Gastroesophageal sphincter (tissue), 4 donors: ENCODE measurements at regions not wholly inside any gene's neighbourhood (a gene's known extent, or its start where the extent isn't known, plus 50 kb on each side); places are given as distances from the start of the nearest gene placed in this dataset.

Experiments used
- ATAC-seq: fragments of 150-250 bp; one replicate; pipeline ENCODE4 v1.9.1; 2016; ENCODE audit warnings: mild to moderate bottlenecking, moderate library complexity
- H3K27ac ChIP-seq, 4 donors: fragments of 200-600 bp; sonication (generic) in 3 of 4; 1 replicate in 3 of 4; 2 replicates in 1 of 4; pipeline ENCODE4 v1.5.1; 2016 to 2019
- H3K27me3 ChIP-seq: fragments of 200-600 bp; sonication (generic); one replicate; pipeline ENCODE4 v1.5.1; 2019
- H3K36me3 ChIP-seq, 2 donors: fragments of 200-600 bp; sonication (generic); one replicate each; pipeline ENCODE4 v1.5.1; 2019; ENCODE audit warnings: control low read depth in 1 of 2
- H3K4me1 ChIP-seq, 3 donors: fragments of 200-600 bp; sonication (generic); 1 replicate in 2 of 3; 2 replicates in 1 of 3; pipeline ENCODE4 v1.5.1; 2016 to 2019; ENCODE audit warnings: control low read depth in 2 of 3
- H3K4me3 ChIP-seq, 2 donors: fragments of 200-600 bp; sonication (generic); one replicate each; pipeline ENCODE4 v1.5.1; 2019; ENCODE audit warnings: mild to moderate bottlenecking in 1 of 2, moderate library complexity in 1 of 2
- H3K9me3 ChIP-seq, 3 donors: fragments of 200-600 bp; sonication (generic); one replicate each; pipeline ENCODE4 v1.5.1; 2017 to 2019; ENCODE audit warnings: control low read depth in 2 of 3
- CTCF ChIP-seq, 4 experiments: fragments of 200-600 bp in 2 of 4; fragments of 450-650 bp in 2 of 4; sonication (generic) in 1 of 4; IDR thresholded peaks; one replicate each; pipeline ENCODE4 v1.5.1; 2017 to 2019; ENCODE audit warnings: antibody characterized with exemption in 4 of 4, mild to moderate bottlenecking in 2 of 4, moderate library complexity in 2 of 4
- EP300 ChIP-seq: sonication (generic); formaldehyde crosslinking; IDR thresholded peaks from one replicate; pipeline ENCODE4 v1.6.1; 2017; ENCODE audit warnings: antibody characterized with exemption, mild to moderate bottlenecking
- POLR2A ChIP-seq, 2 donors: fragments of 450-650 bp; IDR thresholded peaks; one replicate each; pipeline ENCODE4 v1.6.1; 2017; ENCODE audit warnings: antibody characterized with exemption in 2 of 2, mild to moderate bottlenecking in 2 of 2, moderate library complexity in 1 of 2
- POLR2AphosphoS5 ChIP-seq: sonication (generic); formaldehyde crosslinking; IDR thresholded peaks from one replicate; pipeline ENCODE4 v1.6.1; 2017; ENCODE audit warnings: antibody characterized with exemption
- WGBS, 2 donors: methylation state at CpG; one replicate each; pipeline ENCODE4 v1.1.5; 2018; ENCODE audit warnings: low coverage in 1 of 2; 5-methylcytosine and 5-hydroxymethylcytosine counted together

GRCh38 chr3:124143047-124143446 is 151.1 kb upstream of the ROPN1 start:
- ATAC-seq = no peak
- WGBS, 2 donors = 60 to 100% methylated on average over 1 of the region's 1 CpG

GRCh38 chr3:124144035-124144814 is 152.3 kb upstream of the ROPN1 start:
- Histone ChIP-seq H3K4me3 (no peak overlapping the region), H3K27ac (no peak overlapping the region), H3K36me3 (no peaks in the 10 kb centered on the region), H3K27me3 (no peaks in the 10 kb centered on the region), H3K9me3 (no peaks in the 10 kb centered on the region), H3K4me1 (peaks cover 0 to 7% (median 0%) of the 10 kb centered on the region in 3 donors)
- 52 to 87% methylated on average over 4 of the region's 6 CpGs for WGBS, 2 donors
- no peak for ATAC-seq
- TF ChIP-seq EP300 (no peak), CTCF (IDR thresholded peaks at IDR 0.05) (no peak), POLR2A (IDR thresholded peaks at IDR 0.05) (no peak), POLR2AphosphoS5 (no peak)

More at GRCh38 chr3:124143047-124143446, 151.1 kb upstream of the ROPN1 start:
- peaks cover 0 to 4% (median 0%) of the 10 kb centered on the region in 3 donors for H3K4me1 ChIP-seq
- H3K27me3 ChIP-seq = no peaks in the 10 kb centered on the region
- no peak overlapping the region for H3K27ac ChIP-seq
- H3K4me3 ChIP-seq = no peak overlapping the region
- no peaks in the 10 kb centered on the region for H3K36me3 ChIP-seq
- no peaks in the 10 kb centered on the region for H3K9me3 ChIP-seq
- TF ChIP-seq CTCF (IDR thresholded peaks at IDR 0.05) = no peak

- ATAC-seq = no peak
- Histone ChIP-seq H3K9me3 (no peaks in the 10 kb centered on the region), H3K36me3 (no peaks in the 10 kb centered on the region), H3K4me1 (peaks cover 0 to 22% (median 0%) of the 10 kb centered on the region in 3 donors), H3K27me3 (no peaks in the 10 kb centered on the region), H3K4me3 (no peak overlapping the region), H3K27ac (no peak overlapping the region)
- TF ChIP-seq POLR2AphosphoS5 (no peak), EP300 (no peak), POLR2A (IDR thresholded peaks at IDR 0.05) (no peak), CTCF (IDR thresholded peaks at IDR 0.05) (no peak)
Measured at GRCh38 chr3:124147429-124147828, 155.5 kb upstream of the ROPN1 start.

GRCh38 chr3:124147946-124148345 is 156.0 kb upstream of the ROPN1 start:
- WGBS, 2 donors = 88 to 90% methylated on average over 2 of the region's 2 CpGs
- no peak overlapping the region for H3K27ac ChIP-seq
- no peak overlapping the region for H3K4me3 ChIP-seq
- H3K4me1 ChIP-seq = peaks cover 0 to 22% (median 0%) of the 10 kb centered on the region in 3 donors
- no peaks in the 10 kb centered on the region for H3K36me3 ChIP-seq
- no peak for ATAC-seq
- TF ChIP-seq EP300 (no peak), POLR2A (IDR thresholded peaks at IDR 0.05) (no peak), CTCF (IDR thresholded peaks at IDR 0.05) (no peak), POLR2AphosphoS5 (no peak)
- no peaks in the 10 kb centered on the region for H3K9me3 ChIP-seq
- no peaks in the 10 kb centered on the region for H3K27me3 ChIP-seq

- WGBS, 2 donors = 89 to 100% methylated on average over 1 of the region's 1 CpG
- no peak overlapping the region for H3K27ac ChIP-seq
- ATAC-seq = no peak
- no peaks in the 10 kb centered on the region for H3K36me3 ChIP-seq
- H3K27me3 ChIP-seq = no peaks in the 10 kb centered on the region
- H3K4me1 ChIP-seq = peaks cover 0 to 19% (median 0%) of the 10 kb centered on the region in 3 donors
- TF ChIP-seq POLR2A (IDR thresholded peaks at IDR 0.05) (no peak), EP300 (no peak), POLR2AphosphoS5 (no peak), CTCF (IDR thresholded peaks at IDR 0.05) (no peak)
- no peak overlapping the region for H3K4me3 ChIP-seq
- H3K9me3 ChIP-seq = no peaks in the 10 kb centered on the region
Measured at GRCh38 chr3:124149081-124149480, 157.2 kb upstream of the ROPN1 start.
